WERI-Rb-1 (cell line): ENCODE measurements at regions not wholly inside any gene's neighbourhood (a gene's known extent, or its start where the extent isn't known, plus 50 kb on each side); places are given as distances from the start of the nearest gene placed in this dataset.

Experiments
- DNase-seq: peaks from one replicate; pipeline ENCODE4 v3.0.0-alpha.2; 2020
- H3K27ac ChIP-seq: fragments of 250-450 bp; sonication (Bioruptor Pico); 2 replicates; pipeline ENCODE4 v1.5.1; 2020; ENCODE audit warnings: mild to moderate bottlenecking, moderate library complexity
- H3K27me3 ChIP-seq: fragments of 250-450 bp; sonication (Bioruptor Pico); 2 replicates; pipeline ENCODE4 v1.5.1; 2021; ENCODE audit warnings: mild to moderate bottlenecking, low read depth, moderate library complexity; ENCODE audit not compliant: insufficient read depth, severe bottlenecking
- H3K36me3 ChIP-seq: fragments of 250-450 bp; sonication (Bioruptor Pico); 2 replicates; pipeline ENCODE4 v1.5.1; 2020; ENCODE audit warnings: mild to moderate bottlenecking, moderate library complexity
- H3K4me3 ChIP-seq: 2 replicates; pipeline ENCODE4 v1.5.1; 2011; ENCODE audit warnings: low read depth, mild to moderate bottlenecking, control low read depth, low read length
- H3K9me3 ChIP-seq: fragments of 250-450 bp; sonication (Bioruptor Pico); 2 replicates; pipeline ENCODE4 v1.5.1; 2021; ENCODE audit warnings: mild to moderate bottlenecking, moderate library complexity; ENCODE audit not compliant: severe bottlenecking
- CTCF ChIP-seq: IDR thresholded peaks from 2 replicates; pipeline ENCODE4 v1.5.1; 2011; ENCODE audit warnings: low read depth, mild to moderate bottlenecking, control low read depth, inconsistent platforms, low read length

GRCh38 chr7:41821521-41822213 lies 118.8 kb upstream of the INHBA start:
- no peaks in the 10 kb centered on the region for H3K9me3 ChIP-seq

GRCh38 chr7:41820111-41820671 lies 117.3 kb upstream of the INHBA start:
- Histone ChIP-seq H3K27me3 (peaks cover 37% of the 10 kb centered on the region), H3K9me3 (no peaks in the 10 kb centered on the region), H3K36me3 (no peaks in the 10 kb centered on the region), H3K4me3 (no peak overlapping the region), H3K27ac (no peak overlapping the region)
- no peak for TF ChIP-seq CTCF
- DNase-seq: no peak

More at GRCh38 chr7:41821521-41822213, 118.8 kb upstream of the INHBA start:
- DNase-seq: no peak
- Histone ChIP-seq H3K27ac (no peak overlapping the region), H3K27me3 (peaks cover 31% of the 10 kb centered on the region), H3K36me3 (no peaks in the 10 kb centered on the region), H3K4me3 (no peak overlapping the region)
- TF ChIP-seq CTCF: no peak

- no peak overlapping the region for H3K4me3 ChIP-seq
- no peak for DNase-seq
- TF ChIP-seq CTCF: no peak
- H3K27ac ChIP-seq: no peak overlapping the region
- H3K27me3 ChIP-seq: peaks cover 40% of the 10 kb centered on the region
- no peaks in the 10 kb centered on the region for H3K36me3 ChIP-seq
- H3K9me3 ChIP-seq: no peaks in the 10 kb centered on the region
These were observed 116.8 kb upstream of the INHBA start for GRCh38 chr7:41819645-41820044.

GRCh38 chr7:41818765-41819398 lies 116.0 kb upstream of the INHBA start:
- no peaks in the 10 kb centered on the region for H3K36me3 ChIP-seq
- no peaks in the 10 kb centered on the region for H3K9me3 ChIP-seq
- H3K4me3 ChIP-seq: no peak overlapping the region
- no peak overlapping the region for H3K27ac ChIP-seq
- H3K27me3 ChIP-seq: peaks cover 40% of the 10 kb centered on the region
- no peak for DNase-seq
- no peak for TF ChIP-seq CTCF

GRCh38 chr7:41817386-41817785 lies 114.5 kb upstream of the INHBA start:
- DNase-seq: no peak
- TF ChIP-seq CTCF: no peak
- Histone ChIP-seq H3K9me3 (no peaks in the 10 kb centered on the region), H3K27me3 (peaks cover 43% of the 10 kb centered on the region), H3K4me3 (no peak overlapping the region), H3K36me3 (no peaks in the 10 kb centered on the region), H3K27ac (no peak overlapping the region)
